GM12873 (cell line): ENCODE measurements at regions not wholly inside any gene's neighbourhood (a gene's known extent, or its start where the extent isn't known, plus 50 kb on each side); places are given as distances from the start of the nearest gene placed in this dataset.

Experiments
- CTCF ChIP-seq: IDR thresholded peaks from 2 replicates; pipeline ENCODE4 v1.5.1; 2012; ENCODE audit warnings: low read depth, mild to moderate bottlenecking, moderate library complexity, low read length, control low read depth; ENCODE audit not compliant: insufficient read depth; ENCODE audit errors: missing control alignments

GRCh38 chr11:79919350-79919749, 478.5 kb upstream of the TENM4 start:
- TF ChIP-seq CTCF: no peak

- TF ChIP-seq CTCF: no peak
Observed at GRCh38 chr11:79918846-79919245, 478.0 kb upstream of the TENM4 start.

GRCh38 chr11:79906164-79906563, 465.3 kb upstream of the TENM4 start:
- TF ChIP-seq CTCF: no peak

GRCh38 chr11:79902493-79902892, 461.7 kb upstream of the TENM4 start:
- no peak for TF ChIP-seq CTCF

GRCh38 chr11:79897896-79898295, 457.1 kb upstream of the TENM4 start:
- no peak for TF ChIP-seq CTCF

GRCh38 chr11:79896258-79896657, 455.4 kb upstream of the TENM4 start:
- no peak for TF ChIP-seq CTCF

GRCh38 chr11:79894111-79894510, 453.3 kb upstream of the TENM4 start:
- no peak for TF ChIP-seq CTCF
